BJ (cell line): ENCODE measurements at regions not wholly inside any gene's neighbourhood (a gene's known extent, or its start where the extent isn't known, plus 50 kb on each side); places are given as distances from the start of the nearest gene placed in this dataset.

Experiments
- CTCF ChIA-PET: fragments of 350-600 bp; formaldehyde crosslinking; extraction: SDS; loops from one replicate; lab custom pipeline; 2021; ENCODE audit warnings: antibody characterized with exemption, inconsistent platforms; lab: Yijun Ruan, JAX
- POLR2A ChIA-PET: fragments of 300-600 bp; sonication (Branson Sonifier 250); formaldehyde crosslinking; extraction: SDS; loops from one replicate; lab custom pipeline; 2021; ENCODE audit warnings: antibody characterized with exemption; lab: Charles Lee
- DNase-seq: peaks from one replicate; pipeline ENCODE4 v3.0.0-alpha.2; 2011; ENCODE audit warnings: low read depth
- H3K27me3 ChIP-seq: 2 replicates; pipeline ENCODE4 v1.6.0; 2011; ENCODE audit warnings: low read length; ENCODE audit not compliant: control insufficient read depth, insufficient read depth
- H3K36me3 ChIP-seq: 2 replicates; pipeline ENCODE4 v1.5.1; 2011; ENCODE audit warnings: low read length; ENCODE audit not compliant: control insufficient read depth, insufficient read depth
- H3K4me3 ChIP-seq: 2 replicates; pipeline ENCODE4 v1.5.1; 2011; ENCODE audit warnings: low read depth, mild to moderate bottlenecking, control low read depth, low read length
- TF ChIP-seq, protein P1 (sequence below): IDR thresholded peaks from 2 replicates; pipeline ENCODE4 v1.5.1; 2011; ENCODE audit warnings: low read depth, mild to moderate bottlenecking, control low read depth, inconsistent platforms, low read length, moderate library complexity; ENCODE audit not compliant: insufficient read depth

DNA sequence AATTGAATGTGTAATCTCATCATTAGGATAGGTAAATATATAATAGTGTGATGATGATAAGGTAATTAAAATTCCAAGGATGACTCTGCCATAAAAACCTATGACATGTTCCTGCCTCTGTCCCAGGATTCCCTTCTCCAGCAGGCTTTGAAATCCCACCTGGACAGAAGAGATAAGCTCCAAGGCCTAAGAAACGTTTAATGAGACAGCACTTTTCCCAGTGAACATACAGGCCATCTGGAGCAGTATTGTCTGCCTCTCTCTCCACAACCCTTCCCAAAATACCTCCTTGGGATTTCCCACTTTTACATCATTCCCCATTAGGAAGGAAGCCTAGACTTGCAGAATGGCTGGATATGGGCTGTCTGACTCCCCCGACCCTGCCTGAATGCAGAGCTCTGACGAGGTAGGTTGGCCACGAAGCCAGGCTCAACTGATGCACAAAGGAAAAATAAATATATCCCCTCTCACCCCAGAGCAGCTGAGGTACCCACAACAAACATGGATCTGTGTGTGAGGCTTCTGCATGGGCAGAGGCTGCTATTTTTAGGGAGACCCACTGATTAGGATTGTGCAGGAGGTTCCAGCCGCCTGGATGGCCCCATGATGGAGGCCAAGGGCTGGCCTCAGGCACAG, 71.0 kb downstream of the TMPRSS5 start:
- POLR2A ChIA-PET, result no interaction called here
- H3K4me3 ChIP-seq, result no peak overlapping the region
- CTCF ChIA-PET, result no interaction called here
- H3K36me3 ChIP-seq, result no peaks in the 10 kb centered on the region
- TF ChIP-seq, protein P1, sequence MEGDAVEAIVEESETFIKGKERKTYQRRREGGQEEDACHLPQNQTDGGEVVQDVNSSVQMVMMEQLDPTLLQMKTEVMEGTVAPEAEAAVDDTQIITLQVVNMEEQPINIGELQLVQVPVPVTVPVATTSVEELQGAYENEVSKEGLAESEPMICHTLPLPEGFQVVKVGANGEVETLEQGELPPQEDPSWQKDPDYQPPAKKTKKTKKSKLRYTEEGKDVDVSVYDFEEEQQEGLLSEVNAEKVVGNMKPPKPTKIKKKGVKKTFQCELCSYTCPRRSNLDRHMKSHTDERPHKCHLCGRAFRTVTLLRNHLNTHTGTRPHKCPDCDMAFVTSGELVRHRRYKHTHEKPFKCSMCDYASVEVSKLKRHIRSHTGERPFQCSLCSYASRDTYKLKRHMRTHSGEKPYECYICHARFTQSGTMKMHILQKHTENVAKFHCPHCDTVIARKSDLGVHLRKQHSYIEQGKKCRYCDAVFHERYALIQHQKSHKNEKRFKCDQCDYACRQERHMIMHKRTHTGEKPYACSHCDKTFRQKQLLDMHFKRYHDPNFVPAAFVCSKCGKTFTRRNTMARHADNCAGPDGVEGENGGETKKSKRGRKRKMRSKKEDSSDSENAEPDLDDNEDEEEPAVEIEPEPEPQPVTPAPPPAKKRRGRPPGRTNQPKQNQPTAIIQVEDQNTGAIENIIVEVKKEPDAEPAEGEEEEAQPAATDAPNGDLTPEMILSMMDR, result no peak
- H3K27me3 ChIP-seq, result no peaks in the 10 kb centered on the region
- DNase-seq, result no peak

DNA sequence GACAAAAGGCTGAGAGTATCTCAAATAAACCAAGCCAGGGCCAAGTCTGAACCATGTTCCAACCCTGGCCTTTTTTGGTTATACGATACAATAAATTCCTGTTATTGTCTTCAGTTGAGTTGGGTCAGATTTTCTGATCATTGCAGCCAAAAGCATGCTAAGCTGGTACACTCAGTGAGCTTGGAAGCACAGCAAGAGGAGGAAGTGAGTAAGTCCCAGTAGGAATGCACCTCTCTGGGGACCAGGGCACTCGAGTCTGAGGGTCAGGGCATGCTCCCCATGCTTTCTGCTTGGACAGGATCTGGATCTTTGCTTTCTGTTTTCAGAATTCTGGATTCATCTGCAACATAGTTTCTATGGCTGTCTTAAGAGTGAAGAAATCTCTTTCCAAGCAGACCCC, 73.1 kb downstream of the TMPRSS5 start:
- no peak for DNase-seq
- CTCF ChIA-PET, result interaction anchor here (1.2 kb wide), 1 partner anchor 17 kb away, joined by 3 read pairs; no protein-coding TSS in a partner anchor
- TF ChIP-seq, protein P1, result no peak
- POLR2A ChIA-PET, result no interaction called here
- no peaks in the 10 kb centered on the region for H3K36me3 ChIP-seq
- no peaks in the 10 kb centered on the region; the same call in 1 of the 2 replicates for H3K27me3 ChIP-seq
- H3K4me3 ChIP-seq, result no peak overlapping the region

DNA sequence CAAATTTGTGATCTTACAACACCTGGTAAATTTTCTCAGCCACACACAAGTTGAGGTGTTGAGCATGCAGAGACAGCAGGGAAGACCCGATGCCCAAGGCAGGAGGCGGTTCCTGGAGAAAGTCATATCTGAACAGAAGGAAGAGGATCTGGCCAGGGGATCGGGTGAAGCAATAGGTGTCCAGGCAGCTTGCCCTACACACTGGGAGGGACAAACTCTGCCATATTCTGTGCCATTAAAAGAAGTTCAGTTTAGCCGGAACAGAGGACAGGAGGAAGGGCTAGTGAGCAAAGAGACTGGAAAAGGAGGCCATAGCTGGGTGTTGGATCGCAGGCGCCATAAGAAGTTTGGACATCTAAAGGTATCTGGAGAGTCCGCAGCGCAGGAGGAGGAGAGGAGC, 76.5 kb downstream of the TMPRSS5 start:
- Histone ChIP-seq H3K4me3 (no peak overlapping the region), H3K27me3 (peaks cover under 1% of the 10 kb centered on the region), H3K36me3 (no peaks in the 10 kb centered on the region)
- ChIA-PET POLR2A (no interaction called here), CTCF (no interaction called here)
- DNase-seq, result no peak
- TF ChIP-seq, protein P1, result no peak

DNA sequence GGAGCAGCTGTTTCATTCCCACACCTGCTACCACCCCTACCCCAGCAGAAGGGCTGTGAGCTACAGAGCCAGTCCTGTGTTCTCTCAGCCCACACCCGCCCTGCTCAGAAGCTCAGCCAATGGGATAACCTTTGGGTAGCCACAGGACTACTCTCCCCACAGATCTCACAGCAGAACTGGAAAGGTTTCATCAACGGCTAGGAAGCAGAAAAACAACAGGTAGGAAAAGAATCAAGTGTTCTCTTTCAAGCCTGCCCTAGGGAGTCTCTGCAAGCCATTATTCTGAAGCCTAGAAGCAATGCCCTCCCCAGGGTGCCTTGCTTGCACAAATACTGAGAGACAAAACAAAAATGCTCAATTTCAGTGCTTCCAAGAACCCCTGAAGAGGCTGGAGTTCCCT, 77.2 kb downstream of the TMPRSS5 start:
- ChIA-PET CTCF (no interaction called here), POLR2A (no interaction called here)
- no peak overlapping the region for H3K4me3 ChIP-seq
- TF ChIP-seq, protein P1, result no peak
- no peak for DNase-seq
- peaks cover 2% of the 10 kb centered on the region for H3K27me3 ChIP-seq
- no peaks in the 10 kb centered on the region for H3K36me3 ChIP-seq

DNA sequence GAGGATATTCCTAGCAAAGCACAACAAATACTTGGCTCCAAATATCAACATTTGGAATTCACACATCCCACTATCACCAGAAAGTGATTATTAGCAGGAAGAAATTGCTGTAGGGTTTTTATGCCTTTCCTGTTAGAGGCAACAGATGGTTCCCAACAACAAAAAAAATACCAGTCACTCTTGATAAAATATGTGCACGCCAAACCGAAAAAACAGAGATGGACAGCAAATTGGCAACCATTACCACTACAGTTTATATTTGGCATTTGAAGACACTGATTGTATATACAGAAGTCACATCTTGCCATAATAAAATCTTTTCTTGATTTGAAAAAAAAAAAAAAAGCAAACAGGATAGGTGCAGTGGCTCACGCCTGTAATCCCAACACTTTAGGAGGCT, 78.2 kb downstream of the TMPRSS5 start:
- CTCF ChIA-PET, result no interaction called here
- POLR2A ChIA-PET, result no interaction called here
- H3K4me3 ChIP-seq, result no peak overlapping the region
- H3K27me3 ChIP-seq, result peaks cover 2% of the 10 kb centered on the region
- TF ChIP-seq, protein P1, result no peak
- H3K36me3 ChIP-seq, result no peaks in the 10 kb centered on the region
- no peak for DNase-seq
